K562 (cell line): ENCODE measurements at regions not wholly inside any gene's neighbourhood (a gene's known extent, or its start where the extent isn't known, plus 50 kb on each side); places are given as distances from the start of the nearest gene placed in this dataset.

Experiments
- ATAC-seq: fragments of 200-7000 bp; cut with Tn5 transposase; 3 replicates; pipeline ENCODE4 v1.9.1; 2020; ENCODE audit warnings: moderate library complexity
- BruUV-seq: library from RNA; stranded (reverse); fragments of 400-500 nt; replicated peaks from 2 replicates; lab custom pipeline; 2021; lab: Mats Ljungman, UMichigan
- CTCF ChIA-PET: fragments of 300-600 bp; formaldehyde crosslinking; extraction: SDS; loops from one replicate; lab custom pipeline; 2021; ENCODE audit warnings: low intra/inter-chr PET ratio; lab: Yijun Ruan, JAX
- POLR2A ChIA-PET: fragments of 300-600, 350-650 bp; sonication (Branson Sonifier 250); formaldehyde crosslinking; extraction: SDS; loops from one replicate; lab custom pipeline; 2021; ENCODE audit warnings: antibody characterized with exemption, inconsistent platforms; lab: Yijun Ruan, JAX
- DNase-seq, 4 experiments: peaks; one replicate each; pipeline versions ENCODE4 v3.0.0 to v3.0.0-alpha.2; 2011 to 2018; ENCODE audit warnings: low spot score in 3 of 4, mixed read lengths in 3 of 4; ENCODE audit errors: extremely low read depth in 1 of 4
- FAIRE-seq: peaks from 2 replicates; lab custom pipeline; 2011; peaks lifted over from hg19 to GRCh38; lab: Jason Lieb, UNC
- H2AFZ ChIP-seq: 2 replicates; pipeline ENCODE4 v1.6.0; 2011; ENCODE audit warnings: low read depth, low read length, control low read depth, inconsistent platforms
- H3K27ac ChIP-seq: fragments of 200-600 bp; 3 replicates; pipeline ENCODE4 v1.8.0; 2011; ENCODE audit warnings: low read depth, mild to moderate bottlenecking, control low read depth, inconsistent platforms, low read length, moderate library complexity, mixed read lengths; ENCODE audit errors: extremely low read depth
- H3K27me3 ChIP-seq, 2 experiments: fragments of 300-600 bp in 1 of 2; 2 replicates in 1 of 2; 3 replicates in 1 of 2; pipeline versions ENCODE4 v1.6.0 to v1.8.0; 2011; ENCODE audit warnings: inconsistent platforms in 2 of 2, low read length in 2 of 2, mild to moderate bottlenecking in 1 of 2, mixed read lengths in 1 of 2, moderate library complexity in 1 of 2; ENCODE audit not compliant: control insufficient read depth in 2 of 2, insufficient read depth in 2 of 2
- H3K36me3 ChIP-seq: fragments of 300-600 bp; 3 replicates; pipeline ENCODE4 v1.8.0; 2011; ENCODE audit warnings: mild to moderate bottlenecking, low read length, inconsistent platforms; ENCODE audit not compliant: control insufficient read depth, insufficient read depth
- H3K4me1 ChIP-seq, 2 experiments: fragments of 200-600 bp in 1 of 2; replicated peaks in 1 of 2; 2 replicates in 1 of 2; 3 replicates in 1 of 2; pipeline versions ENCODE4 v1.5.1 to v1.8.0; 2011; ENCODE audit warnings: inconsistent platforms in 2 of 2, low read length in 2 of 2, mild to moderate bottlenecking in 1 of 2, mixed read lengths in 1 of 2, moderate library complexity in 1 of 2; ENCODE audit not compliant: control insufficient read depth in 2 of 2, insufficient read depth in 2 of 2
- H3K4me2 ChIP-seq: 2 replicates; pipeline ENCODE4 v1.6.1; 2011; ENCODE audit warnings: low read length, control low read depth, inconsistent platforms, mixed read lengths; ENCODE audit not compliant: insufficient read depth
- H3K4me3 ChIP-seq: fragments of 200-600 bp; sonication (generic), shearing (Covaris generic); 2 replicates; pipeline ENCODE4 v1.5.1; 2016; ENCODE audit warnings: control low read depth, inconsistent platforms
- H3K79me2 ChIP-seq: fragments of 200-600 bp; 3 replicates; pipeline ENCODE4 v1.8.0; 2011; ENCODE audit warnings: low read length, inconsistent platforms; ENCODE audit not compliant: control insufficient read depth, insufficient read depth
- H3K9ac ChIP-seq, 2 experiments: 2 replicates each; pipeline versions ENCODE4 v1.6.0 to v1.6.1; 2011; ENCODE audit warnings: low read depth in 2 of 2, low read length in 2 of 2, control low read depth in 1 of 2, inconsistent platforms in 1 of 2, mild to moderate bottlenecking in 1 of 2, mixed read lengths in 1 of 2; ENCODE audit not compliant: insufficient read depth in 1 of 2
- H3K9me1 ChIP-seq: one replicate; pipeline ENCODE4 v1.6.0; 2011; ENCODE audit warnings: inconsistent platforms, mild to moderate bottlenecking, low read length, moderate library complexity; ENCODE audit not compliant: control insufficient read depth, insufficient read depth
- H3K9me3 ChIP-seq: replicated peaks from 2 replicates; pipeline ENCODE4 v1.5.1; 2011; ENCODE audit warnings: low read depth, low read length, inconsistent platforms; ENCODE audit not compliant: control insufficient read depth, insufficient read depth
- H4K20me1 ChIP-seq: replicated peaks from 2 replicates; pipeline ENCODE4 v1.6.1; 2011; ENCODE audit warnings: low read length, inconsistent platforms, mixed read lengths; ENCODE audit not compliant: control insufficient read depth, insufficient read depth
- ASH1L ChIP-seq: fragments of 450-650 bp; IDR thresholded peaks from 2 replicates; pipeline ENCODE4 v1.6.1; 2018; ENCODE audit warnings: borderline replicate concordance, mild to moderate bottlenecking, low read depth; ENCODE audit not compliant: partially characterized antibody
- CEBPG ChIP-seq, 3 experiments: fragments of 200-800 bp in 1 of 3; sonication (Bioruptor generic) in 1 of 3; sonication (generic) in 1 of 3; formaldehyde crosslinking in 1 of 3; IDR thresholded peaks in 2 of 3; conservative IDR thresholded peaks in 1 of 3; 2 replicates each; pipeline versions ENCODE4 v1.6.1 to v1.8.0; 2016 to 2022; ENCODE audit warnings: missing compliant biosample characterization in 2 of 3, missing genetic modification characterization in 2 of 3, mild to moderate bottlenecking in 1 of 3, missing genetic modification reagents in 1 of 3
- CREB3L1 ChIP-seq: fragments of 450-650 bp; IDR thresholded peaks from 2 replicates; pipeline ENCODE4 v1.6.1; 2014; ENCODE audit warnings: low read depth, mild to moderate bottlenecking, moderate library complexity, borderline replicate concordance
- ELK1 ChIP-seq: sonication (generic); formaldehyde crosslinking; IDR thresholded peaks from 2 replicates; pipeline ENCODE4 v1.8.1; 2022; ENCODE audit warnings: missing genetic modification reagents
- MLX ChIP-seq, 2 experiments: fragments of 450-650 bp in 1 of 2; sonication (generic) in 1 of 2; formaldehyde crosslinking; conservative IDR thresholded peaks; 2 replicates each; pipeline versions ENCODE4 v1.4.0 to v1.8.1; 2020 to 2022; ENCODE audit warnings: mild to moderate bottlenecking in 1 of 2, missing genetic modification reagents in 1 of 2
- POU5F1 ChIP-seq: fragments of 150-350 bp; IDR thresholded peaks from 2 replicates; pipeline ENCODE4 v1.6.1; 2014; ENCODE audit warnings: borderline replicate concordance, low read length, low read depth, mild to moderate bottlenecking; ENCODE audit not compliant: partially characterized antibody
- WGBS: fragments of 100-300 bp; shearing (Covaris generic); methylation state at CpG from one replicate; pipeline ENCODE4 v1.1.6; 2016; ENCODE audit warnings: low coverage, mixed read lengths; ENCODE audit not compliant: insufficient coverage; ENCODE audit errors: missing lambda C conversion rate; 5-methylcytosine and 5-hydroxymethylcytosine counted together
- in situ Hi-C: fragments of 300-500 bp; cut with MboI; formaldehyde crosslinking; loops from 4 replicates; pipeline ENCODE4 v1.15.0; 2018; ENCODE audit warnings: inconsistent platforms, mixed read lengths
- intact Hi-C: fragments of 100-400 bp; cut with micrococcal nuclease; formaldehyde crosslinking; loops from 2 replicates; pipeline ENCODE4 v1.14.2; 2022

- no peaks in the 10 kb centered on the region for H4K20me1 ChIP-seq
- ATAC-seq (no peak), FAIRE-seq (no peak), DNase-seq (no peak)
- WGBS = 4% methylated on average over 11 of the region's 11 CpGs
- H3K36me3 ChIP-seq = no peaks in the 10 kb centered on the region
- H3K9me1 ChIP-seq = no peaks in the 10 kb centered on the region
- no TSS peak for BruUV-seq
- no peak overlapping the region for H3K9ac ChIP-seq
- H3K4me1 ChIP-seq = no peaks in the 10 kb centered on the region; a peak in 1 of 5 replicates
- H3K27me3 ChIP-seq = peaks cover 7 to 27% of the 10 kb centered on the region in 2 experiments; a peak in 3 of 5 replicates
- no peak overlapping the region for H3K4me3 ChIP-seq
- H3K4me2 ChIP-seq = no peak overlapping the region
- no peaks in the 10 kb centered on the region for H3K79me2 ChIP-seq
- POLR2A ChIA-PET = interaction anchor here (0.5 kb wide), 1 partner anchor 21 kb away, joined by 4 read pairs; no protein-coding TSS in a partner anchor
- no peak overlapping the region for H3K27ac ChIP-seq
- in situ Hi-C loops = no loop called here
- no peak overlapping the region for H2AFZ ChIP-seq
- intact Hi-C loops = no loop called here
- no peaks in the 10 kb centered on the region for H3K9me3 ChIP-seq
- CTCF ChIA-PET = no interaction called here
- TF ChIP-seq CEBPG (CRISPR knock-in tag; IDR thresholded peaks at IDR 0.05) = no peak
- TF ChIP-seq CEBPG (tag; conservative IDR thresholded peaks at IDR 0.05 in 1 of 2, IDR thresholded peaks at IDR 0.05 in 1 of 2) = peak in 1 of 2 experiments; percentile 84; a peak in 2 of 4 replicates
- TF ChIP-seq MLX (CRISPR knock-in tag; conservative IDR thresholded peaks at IDR 0.05) = no peak
These were observed 183.5 kb downstream of the UQCRFS1 start for GRCh38 chr19:29029268-29029958.

- in situ Hi-C loops = no loop called here
These were observed 190.4 kb downstream of the UQCRFS1 start for GRCh38 chr19:29022599-29022998.

More at GRCh38 chr19:29022599-29022998, 190.4 kb downstream of the UQCRFS1 start:
- BruUV-seq = no TSS peak
- no peaks in the 10 kb centered on the region for H3K79me2 ChIP-seq
- no peak overlapping the region for H2AFZ ChIP-seq
- FAIRE-seq = no peak
- intact Hi-C loops = no loop called here
- H3K9me3 ChIP-seq = no peaks in the 10 kb centered on the region
- H3K4me3 ChIP-seq = no peak overlapping the region
- H3K4me1 ChIP-seq = no peaks in the 10 kb centered on the region; a peak in 1 of 5 replicates
- H3K9me1 ChIP-seq = no peaks in the 10 kb centered on the region
- ChIA-PET POLR2A (interaction anchor here (2.7 kb wide), 1 partner anchor 8 kb away, joined by 12 read pairs; no protein-coding TSS in a partner anchor), CTCF (no interaction called here)
- no peak overlapping the region for H3K9ac ChIP-seq
- no peak overlapping the region for H3K27ac ChIP-seq
- 0 out of 2 replicates have a peak, but pooled peaks cover 2% of the 10 kb centered on the region for H4K20me1 ChIP-seq
- no peak for TF ChIP-seq ELK1
- TF ChIP-seq POU5F1 = no peak
- no peak for TF ChIP-seq CREB3L1
- TF ChIP-seq ASH1L = no peak
- TF ChIP-seq, all 486 proteins: peak for 0
- WGBS = 2% methylated on average over 8 of the region's 8 CpGs
- ATAC-seq = no peak
- Histone ChIP-seq H3K27me3 (peaks cover 7 to 38% of the 10 kb centered on the region in 2 experiments; a peak in 4 of 5 replicates), H3K4me2 (no peak overlapping the region), H3K36me3 (no peaks in the 10 kb centered on the region)
- no peak for DNase-seq
